Ishikawa (cell line): ENCODE measurements at regions not wholly inside any gene's neighbourhood (a gene's known extent, or its start where the extent isn't known, plus 50 kb on each side); places are given as distances from the start of the nearest gene placed in this dataset.

Experiments used
- CEBPB ChIP-seq: IDR thresholded peaks from 2 replicates; pipeline ENCODE4 v1.6.1; 2012
- CREB1 ChIP-seq: IDR thresholded peaks from 2 replicates; pipeline ENCODE4 v1.6.1; 2012; ENCODE audit warnings: low read depth
- EGR1 ChIP-seq: IDR thresholded peaks from 2 replicates; pipeline ENCODE4 v1.6.1; 2012
- EP300 ChIP-seq: IDR thresholded peaks from 2 replicates; pipeline ENCODE4 v1.6.1; 2012; ENCODE audit warnings: borderline replicate concordance
- FOXM1 ChIP-seq: IDR thresholded peaks from 2 replicates; pipeline ENCODE4 v1.6.1; 2012; ENCODE audit warnings: low read depth, borderline replicate concordance
- NFIC ChIP-seq: IDR thresholded peaks from 2 replicates; pipeline ENCODE4 v1.6.1; 2012
- RAD21 ChIP-seq: IDR thresholded peaks from 2 replicates; pipeline ENCODE4 v1.6.1; 2012; ENCODE audit warnings: low read depth
- REST ChIP-seq: IDR thresholded peaks from 2 replicates; pipeline ENCODE4 v1.6.1; 2012; ENCODE audit warnings: low read depth, mild to moderate bottlenecking
- TAF1 ChIP-seq: IDR thresholded peaks from 2 replicates; pipeline ENCODE4 v1.6.1; 2012; ENCODE audit warnings: low read depth, mild to moderate bottlenecking
- TCF12 ChIP-seq: IDR thresholded peaks from 2 replicates; pipeline ENCODE4 v1.6.1; 2012; ENCODE audit warnings: low read depth
- TEAD4 ChIP-seq: IDR thresholded peaks from 2 replicates; pipeline ENCODE4 v1.6.1; 2012
- USF1 ChIP-seq: IDR thresholded peaks from 2 replicates; pipeline ENCODE4 v1.6.1; 2012
- YY1 ChIP-seq: IDR thresholded peaks from 2 replicates; pipeline ENCODE4 v1.6.1; 2012; ENCODE audit warnings: low read depth
- ZBTB7A ChIP-seq: IDR thresholded peaks from 2 replicates; pipeline ENCODE4 v1.6.1; 2012; ENCODE audit warnings: low read depth
- TF ChIP-seq, protein P1 (sequence below): IDR thresholded peaks from 2 replicates; pipeline ENCODE4 v1.6.1; 2012

DNA sequence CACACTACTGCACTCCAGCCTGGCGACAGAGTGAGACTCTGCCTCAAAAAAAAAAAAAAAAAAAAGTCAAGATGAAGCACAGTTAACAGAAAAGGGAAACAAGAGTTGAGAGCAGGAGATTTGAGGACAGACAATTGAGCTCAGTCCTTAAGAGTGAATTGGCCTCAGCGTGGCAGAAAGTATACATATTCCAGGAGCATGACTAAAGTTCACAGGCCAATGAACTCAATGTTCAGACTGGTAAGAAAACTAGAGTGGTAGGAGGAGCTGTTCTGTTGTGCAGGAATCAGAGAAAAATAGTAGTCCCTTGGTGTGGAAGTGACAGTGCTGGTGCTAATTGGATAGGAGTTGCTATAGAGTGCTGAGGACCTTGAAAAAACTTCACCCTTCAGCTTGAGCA is 60.0 kb downstream of the NRN1 start:
- TF ChIP-seq TAF1 (no peak), YY1 (no peak), CEBPB (no peak), TEAD4 (no peak), REST (no peak), USF1 (no peak), RAD21 (no peak), EGR1 (no peak)
- TF ChIP-seq, protein P1, sequence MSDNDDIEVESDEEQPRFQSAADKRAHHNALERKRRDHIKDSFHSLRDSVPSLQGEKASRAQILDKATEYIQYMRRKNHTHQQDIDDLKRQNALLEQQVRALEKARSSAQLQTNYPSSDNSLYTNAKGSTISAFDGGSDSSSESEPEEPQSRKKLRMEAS, result no peak

DNA sequence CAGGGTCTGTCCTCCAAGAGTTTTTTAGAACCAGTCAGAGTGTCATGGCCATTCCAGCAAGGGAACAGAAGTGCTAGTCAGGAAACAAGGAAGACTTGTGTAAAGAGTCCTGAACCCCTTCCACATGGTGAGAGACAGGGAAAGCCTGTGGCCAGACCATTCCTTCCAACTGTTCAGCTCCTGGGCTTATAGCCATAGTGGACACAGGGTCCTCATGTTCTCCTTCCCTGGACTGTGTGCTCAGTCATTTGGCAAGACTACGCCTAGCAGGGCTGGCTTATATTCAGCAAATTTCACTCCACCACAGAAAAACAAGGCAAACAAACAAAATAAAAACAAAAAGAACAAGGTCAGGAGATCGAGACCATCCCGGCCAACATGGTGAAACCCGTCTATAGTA is 60.5 kb downstream of the NRN1 start:
- TF ChIP-seq ZBTB7A, result no peak
- no peak for TF ChIP-seq NFIC
- no peak for TF ChIP-seq YY1
- no peak for TF ChIP-seq TAF1
- TF ChIP-seq TEAD4, result no peak
- TF ChIP-seq, protein P1, result no peak
- TF ChIP-seq EP300, result no peak
- no peak for TF ChIP-seq USF1
- no peak for TF ChIP-seq TCF12
- no peak for TF ChIP-seq EGR1
- TF ChIP-seq CREB1, result no peak
- TF ChIP-seq REST, result no peak
- TF ChIP-seq FOXM1, result no peak
- no peak for TF ChIP-seq CEBPB
- TF ChIP-seq RAD21, result no peak

GRCh38 chr6:5943591-5943990 is 63.1 kb downstream of the NRN1 start:
- TF ChIP-seq, protein P1, result no peak
- TF ChIP-seq EGR1 (no peak), REST (no peak), EP300 (no peak), CEBPB (no peak), YY1 (no peak), ZBTB7A (no peak)

DNA sequence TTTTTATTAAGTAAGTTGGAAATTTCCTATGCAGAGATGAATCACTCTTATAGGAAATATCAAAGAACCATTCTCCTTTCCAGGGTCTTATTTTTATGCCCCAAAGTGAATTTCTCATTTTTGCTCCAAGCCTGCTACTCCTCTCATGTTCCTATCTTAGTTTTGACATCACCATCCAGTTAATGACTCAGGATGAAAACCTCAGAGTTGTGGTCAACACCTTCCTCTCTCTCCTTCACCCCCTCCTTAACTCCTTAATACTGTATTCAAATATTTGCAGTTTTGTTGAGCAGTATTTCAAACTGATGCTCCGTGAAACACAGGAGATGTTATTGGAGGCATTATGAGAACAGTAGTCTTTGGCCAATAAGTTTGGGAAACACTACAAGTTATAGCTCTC is 64.1 kb downstream of the NRN1 start:
- TF ChIP-seq REST (no peak), CEBPB (no peak), TCF12 (no peak), TEAD4 (no peak), CREB1 (no peak), ZBTB7A (no peak), EGR1 (no peak), FOXM1 (no peak), YY1 (no peak)
